ENCODE measurements at regions not wholly inside any gene's neighbourhood (a gene's known extent, or its start where the extent isn't known, plus 50 kb on each side); places are given as distances from the start of the nearest gene placed in this dataset.

GRCh38 chr6:114941078-114941477 is 598.3 kb upstream of the HS3ST5 start:
- Histone ChIP-seq H2AFZ (ENCODE audit: insufficient read depth, low read depth, low read length, poor library complexity, severe bottlenecking) (no peak overlapping the region), H3K79me2 (ENCODE audit: insufficient read depth, low read length) (no peaks in the 10 kb centered on the region), H3K4me1 (ENCODE audit: control insufficient read depth in 1 of 2, insufficient read depth in 2 of 2, low read length in 2 of 2) (no peaks in the 10 kb centered on the region), H4K20me1 (ENCODE audit: insufficient read depth, low read length) (no peaks in the 10 kb centered on the region), H3K4me2 (replicated peaks; ENCODE audit: extremely low read depth, low read length, poor library complexity, severe bottlenecking) (no peak overlapping the region), H3K27ac (ENCODE audit: low read depth in 1 of 2, low read length in 2 of 2) (no peak overlapping the region), H3K4me3 (replicated peaks in 1 of 3; ENCODE audit: low read depth in 2 of 3, low read length in 3 of 3) (no peak overlapping the region), H3K27me3 (ENCODE audit: control insufficient read depth in 2 of 2, insufficient read depth in 2 of 2, low read length in 2 of 2) (no peaks in the 10 kb centered on the region), H3K9me3 (replicated peaks in 1 of 2; ENCODE audit: control insufficient read depth in 1 of 2, insufficient read depth in 1 of 2, low read length in 2 of 2) (peaks cover 0 to 8% of the 10 kb centered on the region in 2 donors), H3K9ac (ENCODE audit: insufficient read depth, low read length, poor library complexity, severe bottlenecking) (no peak overlapping the region), H3K36me3 (replicated peaks in 1 of 2; ENCODE audit: control insufficient read depth in 1 of 2, insufficient read depth in 2 of 2, low read length in 2 of 2) (no peaks in the 10 kb centered on the region)
- intact Hi-C loops (cut with micrococcal nuclease), result no loop called here
- H3K27me3 Mint-ChIP-seq (ENCODE audit: low read depth in 3 of 3), result no peaks in the 10 kb centered on the region
- TF ChIP-seq, protein P1, sequence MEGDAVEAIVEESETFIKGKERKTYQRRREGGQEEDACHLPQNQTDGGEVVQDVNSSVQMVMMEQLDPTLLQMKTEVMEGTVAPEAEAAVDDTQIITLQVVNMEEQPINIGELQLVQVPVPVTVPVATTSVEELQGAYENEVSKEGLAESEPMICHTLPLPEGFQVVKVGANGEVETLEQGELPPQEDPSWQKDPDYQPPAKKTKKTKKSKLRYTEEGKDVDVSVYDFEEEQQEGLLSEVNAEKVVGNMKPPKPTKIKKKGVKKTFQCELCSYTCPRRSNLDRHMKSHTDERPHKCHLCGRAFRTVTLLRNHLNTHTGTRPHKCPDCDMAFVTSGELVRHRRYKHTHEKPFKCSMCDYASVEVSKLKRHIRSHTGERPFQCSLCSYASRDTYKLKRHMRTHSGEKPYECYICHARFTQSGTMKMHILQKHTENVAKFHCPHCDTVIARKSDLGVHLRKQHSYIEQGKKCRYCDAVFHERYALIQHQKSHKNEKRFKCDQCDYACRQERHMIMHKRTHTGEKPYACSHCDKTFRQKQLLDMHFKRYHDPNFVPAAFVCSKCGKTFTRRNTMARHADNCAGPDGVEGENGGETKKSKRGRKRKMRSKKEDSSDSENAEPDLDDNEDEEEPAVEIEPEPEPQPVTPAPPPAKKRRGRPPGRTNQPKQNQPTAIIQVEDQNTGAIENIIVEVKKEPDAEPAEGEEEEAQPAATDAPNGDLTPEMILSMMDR (IDR thresholded peaks at IDR 0.05), result no peak
- no peak overlapping the region for H3K4me3 Mint-ChIP-seq
- no peaks in the 10 kb centered on the region for H3K36me3 Mint-ChIP-seq
- DNase-seq, result no peak
- peaks cover 0 to 8% (median under 1%) of the 10 kb centered on the region in 7 donors for H3K9me3 Mint-ChIP-seq
- H3K27ac Mint-ChIP-seq, result no peak overlapping the region
- no peaks in the 10 kb centered on the region for H3K4me1 Mint-ChIP-seq

DNA sequence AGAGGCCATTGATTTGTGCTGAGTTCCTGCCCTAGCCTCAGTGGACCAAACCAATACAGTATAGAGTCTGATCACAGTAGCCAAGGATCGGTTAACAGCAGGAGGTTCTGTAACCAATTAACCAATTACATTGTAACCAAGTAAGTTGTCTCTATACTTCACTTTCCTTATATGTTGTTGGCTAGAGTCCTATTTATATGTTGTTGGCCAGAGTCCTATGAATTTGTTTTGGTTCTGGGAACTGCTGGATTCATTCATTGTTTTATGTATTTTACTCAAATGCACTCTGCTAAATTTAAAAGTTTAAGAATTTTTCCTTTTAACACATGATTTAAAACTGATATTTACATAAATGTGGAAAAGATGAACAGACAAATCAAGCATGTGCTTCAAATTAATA is 597.4 kb upstream of the HS3ST5 start:
- H3K4me3 Mint-ChIP-seq, result no peak overlapping the region
- H4K20me1 ChIP-seq (ENCODE audit: insufficient read depth, low read length), result no peaks in the 10 kb centered on the region
- peaks cover 0 to 8% (median 2%) of the 10 kb centered on the region in 7 donors for H3K9me3 Mint-ChIP-seq
- no peaks in the 10 kb centered on the region for H3K4me1 Mint-ChIP-seq
- H3K4me2 ChIP-seq (replicated peaks; ENCODE audit: extremely low read depth, low read length, poor library complexity, severe bottlenecking), result no peak overlapping the region
- WGBS (ENCODE audit: insufficient coverage), result no CpG with 5 or more reads among the region's 1 CpG
- H2AFZ ChIP-seq (ENCODE audit: insufficient read depth, low read depth, low read length, poor library complexity, severe bottlenecking), result no peak overlapping the region
- H3K4me3 ChIP-seq (replicated peaks in 1 of 3; ENCODE audit: low read depth in 2 of 3, low read length in 3 of 3), result no peak overlapping the region
- H3K36me3 ChIP-seq (replicated peaks in 1 of 2; ENCODE audit: control insufficient read depth in 1 of 2, insufficient read depth in 2 of 2, low read length in 2 of 2), result no peaks in the 10 kb centered on the region
- H3K27ac ChIP-seq (ENCODE audit: low read depth in 1 of 2, low read length in 2 of 2), result no peak overlapping the region
- no peaks in the 10 kb centered on the region for H3K4me1 ChIP-seq (ENCODE audit: control insufficient read depth in 1 of 2, insufficient read depth in 2 of 2, low read length in 2 of 2)
- H3K9me3 ChIP-seq (replicated peaks in 1 of 2; ENCODE audit: control insufficient read depth in 1 of 2, insufficient read depth in 1 of 2, low read length in 2 of 2), result peaks cover under 1 to 1% of the 10 kb centered on the region in 2 donors
- peaks cover 0 to 1% (median 0%) of the 10 kb centered on the region in 3 donors for H3K27me3 Mint-ChIP-seq (ENCODE audit: low read depth in 3 of 3)
- H3K27me3 ChIP-seq (ENCODE audit: control insufficient read depth in 2 of 2, insufficient read depth in 2 of 2, low read length in 2 of 2), result no peaks in the 10 kb centered on the region
- no peaks in the 10 kb centered on the region for H3K36me3 Mint-ChIP-seq
- intact Hi-C loops (cut with micrococcal nuclease), result no loop called here
- no peak overlapping the region for H3K27ac Mint-ChIP-seq
- no peak overlapping the region for H3K9ac ChIP-seq (ENCODE audit: insufficient read depth, low read length, poor library complexity, severe bottlenecking)
- H3K79me2 ChIP-seq (ENCODE audit: insufficient read depth, low read length), result no peaks in the 10 kb centered on the region
- DNase-seq, result no peak
- TF ChIP-seq, protein P1 (IDR thresholded peaks at IDR 0.05), result no peak
